Panc1 (cell line): ENCODE measurements at regions not wholly inside any gene's neighbourhood (a gene's known extent, or its start where the extent isn't known, plus 50 kb on each side); places are given as distances from the start of the nearest gene placed in this dataset.

Experiments used
- CTCF ChIP-seq: fragments of 450-650 bp; IDR thresholded peaks from 2 replicates; pipeline ENCODE4 v1.5.1; 2017; ENCODE audit warnings: mild to moderate bottlenecking
- TCF7L2 ChIP-seq: IDR thresholded peaks from 2 replicates; pipeline ENCODE4 v1.6.1; 2011; ENCODE audit warnings: mild to moderate bottlenecking, low read depth, low read length, inconsistent platforms
- TF ChIP-seq, protein P1 (sequence below), 2 experiments: IDR thresholded peaks; 2 replicates each; pipeline ENCODE4 v1.6.1; 2011 to 2012; ENCODE audit warnings: low read depth in 2 of 2, control low read depth in 1 of 2, low read length in 1 of 2, mild to moderate bottlenecking in 1 of 2, moderate library complexity in 1 of 2; ENCODE audit not compliant: insufficient read depth in 1 of 2

GRCh38 chr3:22439626-22440025 is 688.6 kb upstream of the ZNF385D start:
- TF ChIP-seq, protein P1, sequence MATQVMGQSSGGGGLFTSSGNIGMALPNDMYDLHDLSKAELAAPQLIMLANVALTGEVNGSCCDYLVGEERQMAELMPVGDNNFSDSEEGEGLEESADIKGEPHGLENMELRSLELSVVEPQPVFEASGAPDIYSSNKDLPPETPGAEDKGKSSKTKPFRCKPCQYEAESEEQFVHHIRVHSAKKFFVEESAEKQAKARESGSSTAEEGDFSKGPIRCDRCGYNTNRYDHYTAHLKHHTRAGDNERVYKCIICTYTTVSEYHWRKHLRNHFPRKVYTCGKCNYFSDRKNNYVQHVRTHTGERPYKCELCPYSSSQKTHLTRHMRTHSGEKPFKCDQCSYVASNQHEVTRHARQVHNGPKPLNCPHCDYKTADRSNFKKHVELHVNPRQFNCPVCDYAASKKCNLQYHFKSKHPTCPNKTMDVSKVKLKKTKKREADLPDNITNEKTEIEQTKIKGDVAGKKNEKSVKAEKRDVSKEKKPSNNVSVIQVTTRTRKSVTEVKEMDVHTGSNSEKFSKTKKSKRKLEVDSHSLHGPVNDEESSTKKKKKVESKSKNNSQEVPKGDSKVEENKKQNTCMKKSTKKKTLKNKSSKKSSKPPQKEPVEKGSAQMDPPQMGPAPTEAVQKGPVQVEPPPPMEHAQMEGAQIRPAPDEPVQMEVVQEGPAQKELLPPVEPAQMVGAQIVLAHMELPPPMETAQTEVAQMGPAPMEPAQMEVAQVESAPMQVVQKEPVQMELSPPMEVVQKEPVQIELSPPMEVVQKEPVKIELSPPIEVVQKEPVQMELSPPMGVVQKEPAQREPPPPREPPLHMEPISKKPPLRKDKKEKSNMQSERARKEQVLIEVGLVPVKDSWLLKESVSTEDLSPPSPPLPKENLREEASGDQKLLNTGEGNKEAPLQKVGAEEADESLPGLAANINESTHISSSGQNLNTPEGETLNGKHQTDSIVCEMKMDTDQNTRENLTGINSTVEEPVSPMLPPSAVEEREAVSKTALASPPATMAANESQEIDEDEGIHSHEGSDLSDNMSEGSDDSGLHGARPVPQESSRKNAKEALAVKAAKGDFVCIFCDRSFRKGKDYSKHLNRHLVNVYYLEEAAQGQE (IDR thresholded peaks at IDR 0.05; ENCODE audit: insufficient read depth in 1 of 2, low read depth in 2 of 2, low read length in 1 of 2) = no peak
- TF ChIP-seq CTCF (no peak), TCF7L2 (no peak)
